Stimulated activated CD4-positive, alpha-beta T cell treated with anti-CD3 and anti-CD28 coated beads, Interleukin-12 subunit alpha, Interleukin-12 subunit beta, amount 100 ng/mL, for 48 hours (primary cell): ENCODE measurements at regions not wholly inside any gene's neighbourhood (a gene's known extent, or its start where the extent isn't known, plus 50 kb on each side); places are given as distances from the start of the nearest gene placed in this dataset.

Experiments
- DNase-seq, 3 donors: peaks; one replicate each; pipeline ENCODE4 v3.0.0-alpha.2; 2020; ENCODE audit warnings: low read depth in 2 of 3, low spot score in 1 of 3

DNA sequence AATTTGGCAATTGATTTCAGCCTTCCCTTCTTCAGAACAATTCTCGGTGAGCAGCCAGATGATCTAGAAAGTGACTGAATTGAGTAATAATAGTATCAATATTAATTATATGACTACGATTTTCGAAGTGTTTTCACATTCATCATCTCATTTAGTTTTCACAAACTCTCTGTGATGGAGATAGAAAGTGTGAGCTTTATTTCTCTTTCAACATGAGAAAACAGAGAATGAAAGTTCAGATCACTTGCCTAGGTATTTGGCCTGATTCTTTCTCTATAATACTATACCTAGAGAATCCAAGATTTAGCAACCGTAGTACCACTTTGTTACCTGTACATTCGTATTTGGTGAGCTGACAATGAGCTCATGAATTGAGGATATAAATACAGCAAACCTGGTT is 739.2 kb upstream of the NR2F2 start:
- DNase-seq = no peak

DNA sequence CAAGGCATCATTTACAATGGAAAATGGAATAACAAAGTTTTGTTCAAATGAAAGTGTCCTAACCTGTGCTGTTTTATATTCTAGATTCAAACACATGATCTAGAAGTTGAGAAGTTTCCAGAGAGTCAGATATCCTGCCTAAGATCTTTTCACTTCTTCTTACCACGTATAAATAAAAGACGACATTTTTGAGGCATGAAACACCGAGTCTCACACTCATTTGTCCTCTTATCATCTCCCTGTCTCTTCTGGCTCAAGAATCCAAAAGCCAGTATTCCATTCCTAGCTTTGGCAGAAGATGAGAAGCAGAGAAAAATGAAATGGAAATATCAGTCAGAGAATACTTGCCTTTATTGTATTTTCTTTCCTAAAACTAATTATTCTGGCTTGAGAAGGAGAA is 738.6 kb upstream of the NR2F2 start:
- no peak for DNase-seq

DNA sequence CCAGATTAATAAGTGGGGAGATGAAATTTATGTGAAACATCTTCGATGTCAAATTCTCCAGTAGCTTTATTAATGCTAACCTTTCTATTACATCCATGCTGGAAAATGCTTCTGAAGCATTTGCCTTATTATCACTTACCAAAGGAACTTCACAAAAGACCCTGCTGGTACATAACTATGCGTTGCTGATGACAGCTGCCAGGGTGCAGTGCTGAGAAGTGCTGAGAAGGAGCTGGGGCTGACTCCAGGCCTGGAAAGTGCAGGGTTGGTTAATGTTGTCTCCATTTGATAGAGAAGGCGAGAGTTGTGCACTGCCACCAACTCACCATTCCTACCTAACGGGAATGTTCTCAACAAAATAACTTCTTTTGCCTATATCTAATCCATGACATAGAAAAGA is 736.0 kb upstream of the NR2F2 start:
- no peak for DNase-seq

DNA sequence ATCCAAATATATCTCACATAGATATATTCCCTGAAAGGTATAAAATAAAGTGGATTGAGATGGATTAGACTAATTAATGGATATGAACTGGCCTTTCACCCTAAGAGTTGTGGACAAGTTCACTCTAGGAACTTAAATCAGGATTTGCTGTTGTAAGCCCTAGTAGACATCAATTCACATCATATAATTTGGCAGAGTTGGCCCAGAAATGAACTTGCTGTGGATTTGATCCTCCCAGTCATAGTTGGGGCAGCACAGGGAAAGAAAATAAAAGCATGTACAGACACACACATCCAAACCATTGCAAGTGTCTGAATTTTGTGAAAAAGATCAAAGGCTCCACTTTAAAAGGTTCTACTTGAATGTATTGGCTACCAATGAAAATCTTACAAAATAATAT is 734.7 kb upstream of the NR2F2 start:
- no peak for DNase-seq

DNA sequence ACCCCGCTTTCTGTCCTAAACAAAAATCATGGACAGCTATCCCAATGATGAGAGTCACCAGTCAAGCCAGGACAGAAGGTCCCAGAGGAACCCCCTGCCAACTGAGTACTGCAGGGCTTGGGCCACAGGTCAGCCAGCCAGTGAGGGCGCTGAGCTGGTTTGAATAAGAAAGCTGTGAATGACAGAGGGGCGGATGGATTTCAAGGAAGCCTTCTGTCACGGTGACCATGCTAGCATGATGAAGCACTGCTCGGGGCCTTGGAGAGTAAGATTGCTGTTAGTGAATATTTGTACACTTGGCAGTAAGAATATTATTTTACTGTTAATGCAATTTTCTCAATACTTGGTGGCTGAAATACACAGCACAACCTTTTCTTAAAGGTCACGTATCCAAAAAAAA is 734.0 kb upstream of the NR2F2 start:
- no peak for DNase-seq

DNA sequence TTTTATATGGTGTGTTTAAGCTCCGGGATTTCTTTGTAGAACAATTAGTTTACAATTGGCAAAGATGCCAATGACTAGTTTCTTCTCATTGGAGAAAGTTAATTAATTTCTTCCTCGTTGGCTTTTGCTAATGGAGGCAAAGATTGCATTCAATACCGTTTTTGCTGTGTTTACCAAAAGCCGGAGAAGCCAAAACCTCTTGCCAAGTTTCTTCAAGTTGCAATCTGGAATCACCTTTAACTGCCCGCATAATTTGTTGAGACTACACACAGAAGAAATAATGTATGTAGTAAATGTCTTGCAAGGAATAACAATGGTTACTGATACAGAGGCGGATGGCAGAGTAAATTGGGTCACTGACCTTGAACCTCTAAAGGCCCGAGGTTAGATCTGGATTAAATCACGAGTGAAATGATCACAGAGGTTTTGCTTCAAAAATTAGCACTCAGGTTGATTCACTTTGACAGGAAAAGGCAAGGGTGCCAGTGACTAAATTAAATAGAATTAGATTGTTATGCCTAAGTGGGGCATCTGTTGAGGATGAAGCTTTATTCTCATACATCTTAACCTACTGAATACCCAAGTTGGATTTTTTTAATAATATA is 732.1 kb upstream of the NR2F2 start:
- DNase-seq = no peak

DNA sequence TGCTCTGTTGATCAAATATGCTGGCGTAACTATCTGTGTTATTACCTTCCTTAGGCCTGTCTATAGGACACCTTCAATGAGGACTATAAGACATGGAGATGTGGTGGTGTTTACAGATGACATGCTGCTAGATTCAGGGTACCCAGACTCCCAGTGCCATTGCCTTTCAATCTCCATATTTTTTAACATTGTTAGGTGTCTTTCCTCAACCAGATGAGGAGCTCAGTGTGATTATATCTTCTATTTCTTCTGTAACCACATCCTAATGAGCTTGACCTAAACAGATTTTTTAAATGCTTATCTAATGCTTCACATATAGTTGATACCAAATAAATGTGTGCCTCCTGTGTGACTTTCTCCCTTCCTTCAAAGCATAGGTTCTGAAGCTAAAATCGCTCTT is 730.1 kb upstream of the NR2F2 start:
- DNase-seq = no peak

DNA sequence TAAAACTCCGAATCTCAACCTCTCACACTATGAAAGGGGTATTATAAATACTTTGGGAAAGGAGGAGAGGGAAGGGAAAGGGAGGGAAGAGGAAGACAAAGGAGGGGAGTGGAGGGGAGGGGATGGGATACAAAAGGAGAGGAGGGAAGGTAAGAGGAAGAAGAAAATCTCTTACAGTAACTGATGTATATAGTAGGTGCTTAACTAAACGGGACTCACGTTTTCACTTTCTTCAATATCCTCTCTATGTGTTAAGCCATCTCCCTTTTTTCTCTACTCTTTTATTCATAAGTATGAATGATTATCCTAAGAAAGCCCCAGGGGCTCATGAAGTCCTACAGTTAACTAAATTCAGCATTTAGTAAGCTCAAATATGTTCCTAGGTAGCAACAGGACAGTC is 729.6 kb upstream of the NR2F2 start:
- no peak for DNase-seq

DNA sequence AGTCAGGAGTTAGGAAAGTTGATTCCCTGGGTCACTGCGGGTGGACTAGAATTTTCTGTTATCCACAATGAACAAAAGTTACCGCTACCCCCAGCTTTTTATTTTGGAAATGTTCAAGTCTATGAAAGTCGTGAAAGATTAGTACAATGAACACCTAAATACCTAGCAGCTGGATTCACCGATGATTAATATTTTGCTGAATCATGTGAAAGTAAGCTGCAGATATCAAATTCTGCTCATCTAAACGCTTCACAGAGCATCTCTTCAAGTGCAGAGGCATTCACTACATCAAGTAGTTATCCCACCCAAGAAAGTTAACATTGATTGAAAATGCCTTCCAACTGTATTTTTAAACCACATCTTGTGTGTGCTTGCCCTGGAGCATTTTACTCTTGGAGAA is 729.0 kb upstream of the NR2F2 start:
- no peak for DNase-seq

DNA sequence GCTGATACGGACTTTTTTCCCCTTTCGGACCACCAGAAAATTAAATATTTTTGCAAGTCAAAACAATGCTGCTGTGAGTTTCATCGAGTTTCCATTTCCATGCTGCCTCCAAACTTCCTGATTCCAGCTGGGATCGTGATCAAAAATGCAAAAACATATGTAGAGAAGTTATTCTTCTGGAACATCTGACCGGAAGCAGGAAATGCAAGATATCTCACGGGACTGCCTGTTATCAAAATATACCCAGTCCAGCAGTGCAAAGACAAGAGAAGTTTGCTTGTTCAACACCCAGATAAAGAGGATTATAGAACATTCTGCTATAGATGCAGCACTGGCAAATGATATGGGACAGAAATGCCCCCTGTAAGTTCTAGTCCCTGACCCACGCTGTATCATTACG is 726.7 kb upstream of the NR2F2 start:
- DNase-seq = no peak

DNA sequence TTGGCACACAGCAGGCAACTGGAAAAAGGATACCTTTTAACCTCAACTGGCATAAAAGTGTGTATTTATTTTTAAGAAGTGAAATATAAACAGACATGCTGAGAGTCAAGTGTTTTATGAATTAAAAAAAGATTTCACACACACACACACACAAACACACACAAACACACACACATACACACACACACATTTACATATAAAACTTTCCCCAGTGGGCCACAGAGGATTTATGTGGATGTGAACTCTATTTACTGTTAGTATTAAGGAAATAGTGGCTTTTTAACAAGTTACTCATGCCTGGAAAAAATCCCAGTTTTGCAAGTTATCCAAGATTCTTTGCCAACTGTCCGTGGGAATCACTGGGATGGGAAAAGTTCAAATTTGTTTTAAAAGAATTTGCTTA is 725.9 kb upstream of the NR2F2 start:
- no peak for DNase-seq

DNA sequence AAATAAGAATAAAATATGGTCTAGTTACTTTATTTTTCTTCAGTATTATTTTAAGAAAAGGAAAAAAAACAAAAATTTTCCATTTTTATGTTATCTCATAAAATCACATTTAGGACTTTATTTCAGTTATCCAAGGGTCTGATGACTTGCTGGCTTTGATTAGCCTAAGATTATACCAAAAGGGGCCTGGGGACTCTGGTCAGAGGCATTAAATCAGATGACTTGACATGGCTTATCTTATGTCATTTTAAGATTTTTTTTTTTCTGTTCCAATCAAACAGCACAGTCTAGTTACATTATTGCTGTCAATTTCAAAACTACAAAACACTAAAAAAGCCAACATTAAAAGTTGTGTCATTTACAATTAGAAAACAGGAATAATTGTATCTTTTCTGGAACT is 725.4 kb upstream of the NR2F2 start:
- no peak for DNase-seq

DNA sequence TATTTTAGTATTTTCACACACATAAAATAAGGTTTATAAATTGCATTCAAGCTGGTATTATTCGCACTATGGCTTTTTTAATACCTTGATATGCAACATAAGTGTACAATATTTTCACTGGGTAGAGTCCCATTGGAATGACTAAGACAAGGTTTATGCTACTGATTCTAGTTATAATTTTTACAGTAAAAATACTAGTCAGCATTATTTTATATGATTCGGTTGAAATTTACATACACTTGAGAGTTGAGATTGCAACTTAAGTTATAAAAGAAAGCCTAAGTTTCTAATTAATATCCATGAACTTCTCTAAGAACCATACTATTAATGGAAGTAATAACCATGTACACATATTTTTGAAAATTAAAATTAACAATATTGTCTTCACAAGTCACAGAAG is 723.9 kb upstream of the NR2F2 start:
- no peak for DNase-seq

DNA sequence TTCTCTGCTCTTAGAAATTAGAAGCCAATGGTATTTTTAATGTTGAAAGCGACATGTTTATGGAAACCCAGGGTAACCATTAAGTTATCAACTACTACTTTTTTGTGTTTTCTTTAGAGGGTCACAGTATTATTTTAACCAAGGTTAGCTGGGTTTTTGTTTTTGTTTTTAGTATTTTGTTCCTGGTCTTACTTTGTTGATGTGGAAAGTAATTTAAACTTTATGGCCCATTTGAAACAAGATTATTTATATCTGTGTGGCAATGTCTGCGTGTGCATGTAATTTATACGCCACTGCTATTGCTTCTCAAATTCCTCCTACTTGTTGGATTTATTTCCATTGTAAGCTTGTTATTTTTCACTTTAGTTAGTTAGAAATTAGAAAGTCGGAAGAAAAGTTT is 722.1 kb upstream of the NR2F2 start:
- no peak for DNase-seq

DNA sequence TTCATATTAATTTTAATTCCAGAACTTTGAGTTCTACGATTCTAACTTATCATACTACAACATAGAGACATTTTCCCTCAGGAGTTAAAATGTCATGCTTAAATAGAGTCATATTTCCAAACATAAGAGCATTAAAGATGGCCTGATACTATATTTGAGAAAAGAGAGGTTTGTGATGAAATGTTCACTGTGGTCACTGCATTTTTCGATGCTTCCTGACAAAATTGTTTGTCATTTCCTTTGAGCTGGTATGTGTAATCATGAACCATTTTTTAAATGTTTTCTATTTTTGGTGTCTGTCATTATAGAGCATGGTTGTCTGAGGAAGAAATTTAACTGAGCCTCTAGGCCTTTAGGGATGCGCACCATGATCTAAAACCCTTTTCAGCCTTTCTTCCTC is 721.4 kb upstream of the NR2F2 start:
- DNase-seq = no peak

DNA sequence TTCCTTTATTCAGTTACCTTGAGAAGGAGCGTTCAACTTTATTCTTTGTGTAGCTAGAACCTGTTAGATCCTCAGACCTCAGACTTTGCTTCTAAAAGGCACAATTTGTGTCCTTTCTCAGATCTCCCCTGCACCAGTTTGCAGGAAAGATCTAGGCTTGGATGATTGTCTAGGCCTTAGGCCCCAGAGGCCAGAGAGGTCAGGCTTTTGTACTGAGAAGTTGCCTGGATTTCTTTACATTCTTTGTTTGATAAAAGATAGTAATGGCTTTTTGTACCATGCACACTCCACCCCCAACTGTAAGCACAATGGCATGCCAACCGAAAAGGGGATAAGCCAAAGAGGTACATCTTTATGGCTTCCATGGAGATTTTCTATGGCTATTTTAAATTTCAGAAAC is 719.6 kb upstream of the NR2F2 start:
- DNase-seq = no peak

DNA sequence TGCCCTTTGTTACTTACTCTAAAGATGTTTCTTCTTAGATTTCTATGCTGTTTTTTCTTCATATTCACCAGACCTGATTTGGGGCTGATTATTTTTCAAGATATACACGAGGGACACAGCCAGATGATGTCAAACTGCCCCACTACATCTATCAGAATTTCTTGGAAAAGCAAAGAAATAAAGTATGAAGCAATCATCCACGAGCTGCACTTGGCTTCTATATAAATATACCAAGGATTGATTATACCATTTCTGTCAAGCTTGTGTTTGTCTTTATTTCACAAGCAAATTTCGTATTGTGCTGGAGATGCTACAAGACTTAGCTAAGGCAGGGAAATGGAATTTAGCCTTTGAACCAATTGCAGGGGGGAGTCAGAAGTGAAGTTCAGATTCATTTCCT is 715.1 kb upstream of the NR2F2 start:
- no peak for DNase-seq

DNA sequence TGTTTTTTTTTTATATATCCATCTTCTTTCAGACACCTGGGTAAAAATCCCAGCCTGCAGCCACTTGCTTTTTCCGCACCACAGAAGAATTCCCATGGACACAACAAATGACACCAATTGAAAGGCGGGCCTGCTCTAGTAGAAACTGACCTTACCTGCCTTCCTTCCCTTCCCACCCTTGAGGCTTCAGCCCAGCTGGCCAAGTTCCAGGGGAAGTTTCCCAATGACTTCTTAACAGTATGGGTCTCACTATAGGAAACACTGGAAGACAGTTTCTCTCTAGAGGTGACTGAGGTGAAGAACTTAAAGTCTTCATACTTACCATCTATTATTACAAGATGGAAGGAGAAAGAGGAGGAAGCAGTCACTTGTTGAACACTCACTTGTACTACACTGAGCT is 714.2 kb upstream of the NR2F2 start:
- no peak for DNase-seq

DNA sequence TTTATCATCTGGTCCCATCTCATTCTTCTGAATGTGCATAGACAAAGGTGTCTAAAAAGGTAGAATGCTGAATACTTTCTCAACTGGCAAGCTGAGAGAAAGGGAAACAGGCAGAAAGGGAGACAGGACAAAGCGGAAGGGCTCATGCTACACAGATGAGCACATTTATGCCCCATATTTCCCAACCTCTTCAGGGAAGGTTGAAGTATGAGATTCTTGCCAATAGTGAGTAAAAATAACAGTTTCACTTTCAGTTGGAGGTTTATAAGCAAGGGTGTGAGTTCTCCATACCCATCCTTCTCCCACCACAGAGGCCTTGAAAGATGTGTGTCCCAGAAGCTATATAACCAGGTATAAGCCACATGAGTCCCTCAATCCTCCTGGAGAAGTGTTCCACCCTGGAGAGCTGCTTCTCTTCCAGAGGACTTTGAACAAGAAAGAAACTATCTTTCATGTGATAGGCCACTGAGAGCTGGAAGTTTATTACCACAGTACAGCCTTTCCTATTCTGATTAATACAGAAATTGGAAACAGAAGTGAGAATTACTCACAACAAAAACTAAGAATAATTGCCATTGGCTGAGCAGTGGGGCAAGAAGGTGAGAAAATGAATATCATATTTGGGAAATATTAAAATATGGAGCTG is 709.4 kb upstream of the NR2F2 start:
- no peak for DNase-seq

DNA sequence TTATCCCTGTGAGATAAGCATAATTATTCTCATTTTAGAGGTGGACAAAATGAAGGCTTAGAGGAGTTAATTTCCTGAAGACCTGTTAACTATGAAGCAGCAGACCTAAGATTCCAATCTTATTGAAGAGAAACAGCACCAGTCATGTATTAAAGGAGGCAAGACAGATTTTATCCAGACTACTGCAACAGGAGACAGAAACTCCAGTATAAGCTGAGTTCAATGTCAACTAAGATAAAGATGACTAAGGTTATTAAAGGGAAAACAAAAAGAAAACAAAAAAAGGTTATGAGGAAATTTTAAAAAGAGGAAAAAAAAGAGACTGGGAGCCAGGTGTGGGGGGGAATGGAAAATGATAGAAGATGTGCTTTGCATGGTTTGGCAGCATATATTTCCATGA is 707.7 kb upstream of the NR2F2 start:
- no peak for DNase-seq

DNA sequence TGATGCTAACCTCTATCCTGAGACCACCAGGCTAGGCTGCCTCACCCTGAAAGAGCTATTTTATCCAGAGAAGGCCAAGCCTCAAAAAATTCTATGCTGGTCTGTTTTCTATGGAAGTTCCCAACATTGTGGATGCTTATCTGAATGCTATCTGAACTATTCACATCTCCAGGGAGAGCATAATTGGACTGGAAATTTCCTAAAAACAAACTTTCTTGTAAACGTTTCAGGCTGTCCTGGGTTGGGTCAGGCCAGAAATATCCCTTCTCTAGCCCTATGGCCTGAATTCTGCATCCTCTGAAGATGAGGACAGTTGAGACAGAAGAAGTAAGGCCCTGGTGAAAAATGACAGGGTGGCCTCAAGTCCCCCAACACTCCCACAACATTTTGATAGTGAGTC is 706.4 kb upstream of the NR2F2 start:
- DNase-seq = no peak

DNA sequence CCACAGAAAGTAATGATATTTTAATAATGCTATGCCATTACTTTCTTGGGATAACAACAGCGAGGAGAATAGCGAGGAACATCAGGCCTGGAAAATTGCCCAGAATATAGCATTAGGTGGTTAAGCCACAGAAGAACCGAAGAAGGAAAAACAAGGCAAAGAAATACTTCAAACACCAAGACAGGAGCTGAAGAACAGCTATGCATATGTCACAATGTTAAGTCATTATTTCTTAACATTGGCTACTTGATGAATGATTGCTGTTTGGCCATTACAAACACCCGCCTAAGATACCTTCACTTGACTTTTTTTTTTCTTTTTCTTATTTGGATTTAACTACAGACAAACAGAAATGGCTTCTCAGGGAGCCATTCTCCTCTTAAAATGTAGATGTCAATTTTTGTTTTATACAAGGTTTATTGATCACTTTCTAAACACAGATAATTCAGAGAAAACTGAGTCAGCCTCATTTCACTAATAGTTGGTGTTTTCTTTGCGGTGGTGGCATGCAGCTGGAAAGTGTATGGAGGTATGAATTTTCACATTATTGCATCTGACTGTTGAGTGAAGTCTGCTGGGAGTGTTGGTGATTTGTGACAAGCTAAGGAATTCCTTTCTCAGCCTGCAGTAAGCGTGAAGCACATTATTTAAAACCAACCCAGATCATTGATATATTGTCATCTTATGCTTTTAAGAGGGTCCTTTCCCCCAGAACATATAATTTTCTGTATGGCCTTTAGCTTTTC is 705.7 kb upstream of the NR2F2 start:
- no peak for DNase-seq
